LNCAP (cell line): ENCODE measurements at regions not wholly inside any gene's neighbourhood (a gene's known extent, or its start where the extent isn't known, plus 50 kb on each side); places are given as distances from the start of the nearest gene placed in this dataset.

Experiments used
- CTCF ChIP-seq: fragments of 450-650 bp; IDR thresholded peaks from 2 replicates; pipeline ENCODE4 v1.5.1; 2017; ENCODE audit warnings: mild to moderate bottlenecking

DNA sequence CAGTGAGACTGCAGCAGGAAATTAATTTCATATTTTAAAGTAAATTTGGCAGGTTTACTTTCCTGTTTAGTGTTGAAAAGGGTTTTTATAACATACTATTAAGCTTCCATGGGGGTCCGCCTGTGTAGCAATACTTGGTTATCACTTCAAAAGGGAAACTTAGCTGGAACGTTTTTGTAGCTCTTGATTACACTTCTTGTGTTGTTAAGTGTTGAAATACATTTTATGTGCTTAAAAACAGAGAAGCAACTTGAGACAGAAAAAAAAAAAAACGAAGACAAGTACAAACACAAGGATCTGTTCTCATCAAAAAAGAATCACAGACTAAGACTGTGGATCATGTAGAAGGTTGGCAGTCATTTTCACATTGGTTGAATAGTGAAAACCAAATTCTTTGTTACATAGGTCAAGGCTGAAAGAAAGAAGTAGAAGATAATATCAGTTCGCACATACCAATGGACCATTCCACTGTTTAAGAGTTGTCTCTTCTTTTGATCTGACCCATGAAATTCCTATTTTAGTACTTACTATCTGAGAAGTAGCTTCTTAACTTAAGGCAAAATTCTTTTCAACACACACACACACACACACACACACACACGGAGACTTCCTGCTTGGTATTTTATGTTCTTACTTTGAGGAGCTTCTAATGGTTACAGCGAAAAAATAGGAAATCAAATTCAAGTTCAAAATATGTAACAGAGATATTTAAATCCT, 113.9 kb upstream of the SLC35B3 start:
- no peak for TF ChIP-seq CTCF

GRCh38 chr6:8546496-8546895, 111.2 kb upstream of the SLC35B3 start:
- no peak for TF ChIP-seq CTCF

- TF ChIP-seq CTCF: no peak
Observed at GRCh38 chr6:8545336-8545735, 110.0 kb upstream of the SLC35B3 start.

DNA sequence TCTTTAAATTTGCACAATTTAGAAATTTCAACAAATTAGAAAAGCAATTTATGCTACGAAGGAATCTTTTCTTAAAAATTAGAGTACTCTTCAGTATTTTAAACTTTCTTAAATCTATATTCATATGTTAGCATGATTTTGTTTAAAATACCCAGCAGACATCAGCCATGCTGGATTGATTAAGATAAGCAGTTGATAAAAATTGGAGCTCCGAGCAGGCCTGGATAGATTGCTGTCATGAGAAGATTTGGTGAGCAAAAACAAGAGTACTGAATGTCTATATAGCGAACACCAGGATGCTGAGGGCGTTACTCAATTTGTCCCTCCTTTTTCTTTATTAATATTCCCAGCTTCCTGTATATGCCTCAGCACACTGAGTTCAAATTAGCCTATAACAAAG, 108.4 kb upstream of the SLC35B3 start:
- no peak for TF ChIP-seq CTCF

GRCh38 chr6:8539453-8539852, 104.1 kb upstream of the SLC35B3 start:
- peak; percentile 37 for TF ChIP-seq CTCF

DNA sequence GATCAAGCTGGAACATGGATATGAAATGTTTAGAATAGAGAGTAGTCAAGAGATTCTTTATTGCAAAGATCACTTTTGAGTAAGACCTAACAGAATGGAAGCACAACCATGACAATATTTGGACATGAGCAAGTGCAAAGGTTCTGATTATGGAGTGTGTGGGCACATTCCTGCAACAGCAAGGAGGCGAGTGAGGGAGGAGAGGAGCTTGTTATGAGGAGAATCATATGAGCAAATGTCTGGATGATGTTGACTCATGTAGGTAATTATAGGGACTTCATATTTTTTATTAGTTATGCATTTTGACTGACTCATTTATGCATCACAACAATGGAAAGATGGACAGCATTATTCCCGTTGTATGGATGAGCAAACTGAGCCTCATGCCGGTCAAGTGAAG, 100.8 kb upstream of the SLC35B3 start:
- no peak for TF ChIP-seq CTCF

DNA sequence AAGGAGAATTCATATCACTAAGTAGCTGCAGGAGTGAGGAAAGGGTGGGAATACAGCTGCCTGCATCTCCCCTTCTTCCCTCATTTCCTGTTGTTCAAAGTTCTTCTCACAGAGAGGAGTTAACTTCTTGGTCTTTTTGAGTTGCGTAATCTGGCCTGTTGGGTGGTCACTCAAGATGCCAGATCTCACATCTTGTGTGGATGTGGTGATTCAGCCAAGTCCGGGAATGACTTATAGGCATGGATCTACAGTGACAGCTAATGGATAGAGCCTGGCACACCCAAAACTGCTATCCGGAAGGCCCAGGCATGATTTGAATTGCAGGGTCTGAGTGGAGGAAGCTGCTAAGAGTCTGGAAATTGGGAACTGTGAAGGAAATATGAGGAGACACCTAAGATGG, 100.2 kb upstream of the SLC35B3 start:
- TF ChIP-seq CTCF: no peak
